ENCODE measurements at regions not wholly inside any gene's neighbourhood (a gene's known extent, or its start where the extent isn't known, plus 50 kb on each side); places are given as distances from the start of the nearest gene placed in this dataset.

DNA sequence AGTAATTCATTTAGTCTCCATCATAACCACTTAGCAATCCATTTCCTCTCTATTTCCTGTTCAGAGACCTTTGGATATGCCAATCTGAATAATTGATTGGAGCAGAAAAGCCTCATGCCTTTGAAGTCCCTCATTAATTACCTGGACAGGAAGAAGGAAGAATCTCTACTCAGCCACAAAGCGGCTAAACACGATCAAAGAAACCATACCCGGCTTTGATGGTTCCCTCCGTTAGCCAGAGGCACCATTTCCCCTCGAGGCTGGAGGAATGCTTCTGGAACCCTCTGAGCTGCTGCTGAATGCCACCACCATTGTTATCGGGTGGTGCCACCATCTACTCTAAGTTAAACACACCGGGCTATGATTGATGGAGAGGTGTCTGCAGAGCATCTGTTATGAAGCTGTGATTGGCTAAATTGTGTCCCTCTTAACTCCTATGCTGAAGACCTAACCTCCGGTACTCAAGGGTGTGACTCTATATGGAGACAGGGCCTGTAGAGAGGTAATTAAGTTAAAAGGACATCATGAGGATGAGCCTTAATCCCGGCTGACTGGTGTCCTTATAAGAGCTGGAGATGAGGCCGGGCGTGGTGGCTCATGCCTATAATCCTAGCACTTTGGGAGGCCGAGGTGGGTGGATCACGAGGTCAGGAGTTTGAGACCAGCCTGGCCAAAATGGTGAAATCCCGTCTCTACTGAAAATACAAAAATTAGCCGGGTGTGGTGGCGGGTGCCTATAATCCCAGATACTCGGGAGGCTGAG is 168.6 kb downstream of the CTTN start:
- no peak overlapping the region for H3K4me3 ChIP-seq (ENCODE audit: low read length)
- no peak overlapping the region for H3K27ac ChIP-seq (ENCODE audit: low read length)
- DNase-seq: no peak
- WGBS (ENCODE audit: insufficient coverage): 76% methylated on average over 10 of the region's 17 CpGs
- H3K27me3 ChIP-seq (ENCODE audit: control insufficient read depth, insufficient read depth, low read length): no peaks in the 10 kb centered on the region
- no peaks in the 10 kb centered on the region for H3K9me3 ChIP-seq (replicated peaks; ENCODE audit: control insufficient read depth, low read depth, low read length)
- peaks cover 17% of the 10 kb centered on the region for H3K4me1 ChIP-seq (ENCODE audit: control insufficient read depth, insufficient read depth, low read length)
- no peaks in the 10 kb centered on the region for H3K36me3 ChIP-seq (ENCODE audit: control insufficient read depth, insufficient read depth, low read length)

DNA sequence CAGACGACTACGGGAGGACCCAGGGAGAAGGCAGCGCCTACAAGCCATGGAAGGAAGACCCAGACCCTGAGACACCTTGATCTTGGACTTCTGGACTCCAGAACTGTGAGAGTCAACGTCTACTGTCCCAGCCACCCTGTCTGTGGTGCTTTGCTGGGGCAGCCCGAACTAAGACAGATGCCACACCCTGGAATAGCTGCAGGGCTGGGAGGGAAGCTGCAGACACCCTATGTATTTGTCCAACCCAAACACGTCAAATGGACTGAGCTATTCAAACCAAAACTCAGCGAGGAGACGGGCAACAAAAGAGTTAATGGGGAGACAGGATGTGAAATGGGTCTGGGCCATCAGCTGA is 169.3 kb downstream of the CTTN start:
- no peak for DNase-seq
- WGBS (ENCODE audit: insufficient coverage): 64% methylated on average over 5 of the region's 8 CpGs
- peak overlapping the region; percentile 81 for H3K27ac ChIP-seq (ENCODE audit: low read length)

DNA sequence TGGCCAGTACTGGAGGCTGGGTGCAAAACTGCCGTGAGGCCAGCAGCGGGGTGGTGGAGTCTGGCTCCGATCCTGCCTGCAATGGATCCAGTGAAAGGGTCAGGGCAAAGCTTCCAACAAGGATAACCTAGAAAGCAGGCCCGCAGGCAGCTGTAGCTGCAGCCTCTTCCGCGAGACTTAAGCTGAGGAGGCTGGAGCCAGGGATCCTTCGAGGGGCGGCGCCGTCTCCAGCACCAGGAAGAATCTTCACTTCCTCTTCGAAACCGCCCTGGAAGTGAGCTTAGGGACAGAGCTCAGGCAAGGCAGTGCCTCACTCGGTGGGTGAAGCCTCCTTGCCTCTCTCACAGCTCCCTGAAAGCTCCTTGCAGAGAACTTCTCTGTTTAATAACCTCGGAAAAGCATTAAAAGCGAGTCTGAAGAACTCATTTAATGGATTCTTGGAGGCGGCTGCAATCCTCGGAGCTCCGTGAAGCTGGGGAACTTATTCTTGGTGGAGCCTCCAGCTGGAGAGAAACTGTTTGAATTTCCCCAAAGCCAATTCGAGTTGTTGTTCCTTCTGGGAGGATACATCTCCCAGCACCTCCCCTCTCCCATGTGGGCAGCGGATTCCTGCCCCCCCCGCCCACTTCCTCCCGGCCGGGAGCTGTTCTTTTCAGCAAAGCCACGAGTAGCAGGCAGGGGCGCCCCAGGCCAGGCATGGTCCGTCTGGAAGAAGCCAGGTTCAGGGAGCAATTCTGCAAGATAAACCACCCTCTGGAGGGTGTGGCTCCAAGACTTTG is 169.9 kb downstream of the CTTN start:
- Histone ChIP-seq H3K4me1 (ENCODE audit: control insufficient read depth, insufficient read depth, low read length) (peaks cover 17% of the 10 kb centered on the region), H3K27ac (ENCODE audit: low read length) (peak overlapping the region; percentile 81), H3K27me3 (ENCODE audit: control insufficient read depth, insufficient read depth, low read length) (no peaks in the 10 kb centered on the region), H3K4me3 (ENCODE audit: low read length) (peak overlapping the region; percentile 38), H3K9me3 (replicated peaks; ENCODE audit: control insufficient read depth, low read depth, low read length) (no peaks in the 10 kb centered on the region), H3K36me3 (ENCODE audit: control insufficient read depth, insufficient read depth, low read length) (no peaks in the 10 kb centered on the region)
- DNase-seq: peak; percentile 82
- 1% methylated on average over 18 of the region's 26 CpGs for WGBS (ENCODE audit: insufficient coverage)

More for the DNA sequence above, 169.3 kb downstream of the CTTN start:
- Histone ChIP-seq H3K27me3 (ENCODE audit: control insufficient read depth, insufficient read depth, low read length) (no peaks in the 10 kb centered on the region), H3K4me1 (ENCODE audit: control insufficient read depth, insufficient read depth, low read length) (peaks cover 17% of the 10 kb centered on the region), H3K9me3 (replicated peaks; ENCODE audit: control insufficient read depth, low read depth, low read length) (no peaks in the 10 kb centered on the region), H3K4me3 (ENCODE audit: low read length) (peak overlapping the region; percentile 38), H3K36me3 (ENCODE audit: control insufficient read depth, insufficient read depth, low read length) (no peaks in the 10 kb centered on the region)

DNA sequence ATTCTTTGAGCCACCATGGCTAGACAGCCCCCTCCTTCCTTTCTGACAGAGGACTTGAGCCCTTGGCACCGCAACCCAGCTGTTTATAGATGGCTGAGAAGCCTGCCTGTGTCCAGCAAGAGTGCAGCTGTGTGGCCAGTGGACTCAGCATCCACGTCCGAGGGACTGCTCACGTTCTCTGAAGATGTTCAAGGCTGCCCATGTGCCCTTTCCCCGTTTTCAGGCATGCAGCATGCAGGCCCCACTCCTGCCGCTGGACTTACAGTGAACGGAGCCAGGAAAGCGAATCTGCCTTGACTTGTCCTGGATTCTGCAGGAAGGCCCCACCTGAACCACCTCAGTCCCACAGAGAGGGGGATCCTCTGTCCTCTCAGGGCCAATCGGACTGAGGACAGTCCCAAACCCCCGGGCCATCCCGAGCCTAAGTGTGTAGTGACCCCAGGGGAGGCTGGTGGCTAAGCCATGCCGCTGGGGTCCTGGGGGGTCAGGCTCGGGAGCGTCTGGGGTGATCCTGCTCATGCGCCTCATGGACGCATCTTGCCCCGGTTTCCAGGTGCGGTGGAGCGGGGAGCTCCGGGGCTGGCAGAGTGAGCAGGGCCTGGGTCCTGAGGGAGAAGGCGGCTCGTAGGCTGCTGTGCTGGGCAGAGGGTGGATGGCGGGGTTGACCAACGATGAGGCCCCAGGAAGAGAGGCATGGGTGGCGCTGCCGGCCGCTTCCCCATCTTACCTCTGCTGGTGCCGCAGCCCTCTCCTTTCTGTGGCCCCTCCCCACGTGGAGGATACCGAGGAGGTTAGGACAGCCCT is 170.7 kb downstream of the CTTN start:
- peak overlapping the region; percentile 20 for H3K27ac ChIP-seq (ENCODE audit: low read length)
- H3K4me3 ChIP-seq (ENCODE audit: low read length): no peak overlapping the region
- 76% methylated on average over 27 of the region's 30 CpGs for WGBS (ENCODE audit: insufficient coverage)

DNA sequence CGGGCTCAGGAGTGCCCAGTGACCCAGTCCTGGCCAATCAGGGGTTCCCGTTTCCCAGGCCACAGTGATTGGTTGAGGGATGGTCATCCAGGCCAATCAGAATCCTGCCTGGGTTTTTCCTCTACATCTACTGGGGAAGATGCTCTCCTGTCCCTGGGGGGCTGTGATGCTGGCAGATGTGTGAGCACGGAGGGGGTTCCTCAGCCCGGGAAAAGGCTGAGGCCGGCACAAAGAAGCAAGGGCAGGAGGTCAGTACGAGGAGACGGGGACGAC is 171.2 kb downstream of the CTTN start:
- H3K4me3 ChIP-seq (ENCODE audit: low read length): no peak overlapping the region
- 70% methylated on average over 6 of the region's 8 CpGs for WGBS (ENCODE audit: insufficient coverage)
- DNase-seq: no peak

More for the DNA sequence above, 170.7 kb downstream of the CTTN start:
- no peaks in the 10 kb centered on the region for H3K9me3 ChIP-seq (replicated peaks; ENCODE audit: control insufficient read depth, low read depth, low read length)
- no peak for DNase-seq
- no peaks in the 10 kb centered on the region for H3K36me3 ChIP-seq (ENCODE audit: control insufficient read depth, insufficient read depth, low read length)
- H3K27me3 ChIP-seq (ENCODE audit: control insufficient read depth, insufficient read depth, low read length): no peaks in the 10 kb centered on the region
- peaks cover 17% of the 10 kb centered on the region for H3K4me1 ChIP-seq (ENCODE audit: control insufficient read depth, insufficient read depth, low read length)

DNA sequence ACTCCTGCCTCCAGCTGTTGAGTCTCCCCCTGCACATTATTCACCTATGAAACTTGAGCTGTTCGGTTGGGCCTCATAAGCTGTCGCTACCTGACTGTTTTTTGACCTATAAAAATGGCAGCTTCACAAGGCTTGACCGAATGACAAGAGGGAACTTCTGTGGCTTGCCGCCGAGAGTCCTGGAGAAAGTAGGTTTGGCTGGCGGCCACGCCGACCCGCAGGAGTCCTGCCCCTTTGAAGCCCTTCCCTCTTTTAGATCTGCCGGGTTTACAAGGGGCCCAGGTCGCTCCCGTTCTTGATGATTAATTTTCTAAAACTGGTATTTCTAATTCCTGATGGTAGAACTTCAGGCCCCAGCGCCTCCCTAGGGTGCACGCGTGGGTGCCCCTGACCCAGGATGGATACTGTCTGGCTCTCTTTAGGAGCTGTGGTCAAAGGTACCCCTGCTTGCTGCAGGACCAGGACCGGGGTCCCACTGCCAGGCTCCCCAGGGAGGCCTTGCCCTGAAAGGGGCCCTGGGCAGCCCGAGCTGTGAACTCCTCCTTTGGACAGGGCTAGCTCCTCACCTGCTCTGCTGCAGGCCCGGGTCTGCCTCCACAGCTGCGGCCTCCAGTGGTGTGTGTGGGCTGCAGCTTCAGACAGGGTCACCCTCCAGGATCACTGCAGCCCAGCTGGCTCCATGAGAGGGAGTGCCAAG is 171.8 kb downstream of the CTTN start:
- no peaks in the 10 kb centered on the region for H3K9me3 ChIP-seq (replicated peaks; ENCODE audit: control insufficient read depth, low read depth, low read length)
- no peak overlapping the region for H3K27ac ChIP-seq (ENCODE audit: low read length)
- H3K27me3 ChIP-seq (ENCODE audit: control insufficient read depth, insufficient read depth, low read length): no peaks in the 10 kb centered on the region
- peaks cover 17% of the 10 kb centered on the region for H3K4me1 ChIP-seq (ENCODE audit: control insufficient read depth, insufficient read depth, low read length)
- no peaks in the 10 kb centered on the region for H3K36me3 ChIP-seq (ENCODE audit: control insufficient read depth, insufficient read depth, low read length)
- H3K4me3 ChIP-seq (ENCODE audit: low read length): no peak overlapping the region
- 74% methylated on average over 11 of the region's 19 CpGs for WGBS (ENCODE audit: insufficient coverage)
- no peak for DNase-seq

More for the DNA sequence above, 171.2 kb downstream of the CTTN start:
- no peaks in the 10 kb centered on the region for H3K9me3 ChIP-seq (replicated peaks; ENCODE audit: control insufficient read depth, low read depth, low read length)
- peaks cover 17% of the 10 kb centered on the region for H3K4me1 ChIP-seq (ENCODE audit: control insufficient read depth, insufficient read depth, low read length)
- H3K27ac ChIP-seq (ENCODE audit: low read length): no peak overlapping the region
- no peaks in the 10 kb centered on the region for H3K36me3 ChIP-seq (ENCODE audit: control insufficient read depth, insufficient read depth, low read length)
- no peaks in the 10 kb centered on the region for H3K27me3 ChIP-seq (ENCODE audit: control insufficient read depth, insufficient read depth, low read length)

DNA sequence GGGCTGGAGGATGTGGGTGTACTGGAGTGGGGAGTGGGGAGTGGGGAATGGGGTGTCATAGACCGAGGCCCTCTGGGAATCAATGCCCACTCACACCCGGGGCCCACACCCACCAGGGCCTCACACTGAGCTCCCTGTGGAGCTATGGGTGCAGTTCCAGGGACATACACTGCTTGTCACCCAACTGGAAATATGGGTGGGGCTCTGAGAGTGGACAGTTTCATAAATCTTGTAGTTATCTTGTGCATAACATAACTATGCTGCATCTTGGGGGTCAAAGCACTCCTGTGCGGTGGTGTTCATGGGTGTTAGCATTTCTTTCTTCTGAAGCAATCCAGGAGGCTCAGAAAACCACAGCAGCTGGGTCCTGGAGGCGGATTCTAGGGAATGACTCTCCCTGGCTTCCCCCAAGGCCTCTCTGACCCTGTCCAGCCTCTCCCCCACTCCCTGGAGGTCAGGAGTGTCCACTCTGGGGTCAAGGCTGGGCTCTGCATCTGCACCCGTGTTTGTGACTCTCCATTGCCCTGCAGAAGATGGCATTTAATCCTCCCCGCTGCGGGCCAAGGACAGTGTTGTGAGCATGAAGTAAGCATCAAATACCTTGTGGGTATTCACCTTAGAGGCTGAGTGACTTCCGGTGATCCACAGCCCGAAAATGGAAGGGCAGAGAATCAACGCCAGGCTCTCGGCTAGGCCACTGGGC is 172.5 kb downstream of the CTTN start:
- 79% methylated on average over 8 of the region's 11 CpGs for WGBS (ENCODE audit: insufficient coverage)
- Histone ChIP-seq H3K36me3 (ENCODE audit: control insufficient read depth, insufficient read depth, low read length) (no peaks in the 10 kb centered on the region), H3K9me3 (replicated peaks; ENCODE audit: control insufficient read depth, low read depth, low read length) (no peaks in the 10 kb centered on the region), H3K27ac (ENCODE audit: low read length) (no peak overlapping the region), H3K4me3 (ENCODE audit: low read length) (no peak overlapping the region), H3K27me3 (ENCODE audit: control insufficient read depth, insufficient read depth, low read length) (peaks cover 3% of the 10 kb centered on the region), H3K4me1 (ENCODE audit: control insufficient read depth, insufficient read depth, low read length) (peaks cover 17% of the 10 kb centered on the region)
- no peak for DNase-seq

DNA sequence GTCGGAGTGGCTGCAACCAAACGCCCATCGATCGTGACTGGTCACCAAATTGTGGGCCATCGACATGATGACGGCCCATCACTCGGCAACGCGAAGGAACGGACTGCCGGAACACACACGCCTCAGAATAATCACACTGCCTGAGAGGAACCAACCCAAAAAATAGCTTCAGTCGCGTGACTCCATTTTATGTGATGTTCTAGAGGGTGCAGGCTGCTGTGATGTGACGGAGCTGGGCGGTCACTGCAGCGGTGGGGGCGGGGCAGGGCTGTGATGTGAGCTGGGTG is 174.6 kb downstream of the CTTN start:
- Histone ChIP-seq H3K36me3 (ENCODE audit: control insufficient read depth, insufficient read depth, low read length) (no peaks in the 10 kb centered on the region), H3K27me3 (ENCODE audit: control insufficient read depth, insufficient read depth, low read length) (peaks cover 3% of the 10 kb centered on the region), H3K9me3 (replicated peaks; ENCODE audit: control insufficient read depth, low read depth, low read length) (no peaks in the 10 kb centered on the region), H3K27ac (ENCODE audit: low read length) (no peak overlapping the region), H3K4me3 (ENCODE audit: low read length) (no peak overlapping the region), H3K4me1 (ENCODE audit: control insufficient read depth, insufficient read depth, low read length) (peaks cover 12% of the 10 kb centered on the region)
- WGBS (ENCODE audit: insufficient coverage): 91% methylated on average over 7 of the region's 18 CpGs
- DNase-seq: no peak

DNA sequence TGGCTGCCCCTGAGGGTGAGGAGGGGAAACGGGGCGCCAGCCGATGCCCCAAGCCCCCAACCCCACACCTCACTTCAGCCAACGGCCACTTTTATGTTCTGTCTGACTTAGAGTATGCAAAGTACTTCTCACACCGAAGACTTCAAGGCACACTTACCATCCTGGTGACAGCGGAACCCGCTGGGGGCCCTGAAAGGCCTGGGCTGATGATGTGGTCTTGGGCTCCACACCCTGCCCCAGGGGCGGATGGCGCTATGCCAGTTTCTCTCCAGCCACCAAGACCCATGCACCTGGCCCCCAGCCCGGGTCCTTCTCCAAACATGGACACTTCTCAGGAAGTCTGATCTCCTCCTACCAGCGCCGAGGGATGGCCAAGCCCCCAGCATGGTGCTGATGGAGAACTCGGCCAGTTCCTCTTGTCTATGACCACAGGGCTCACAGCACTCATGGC is 175.4 kb downstream of the CTTN start:
- DNase-seq: no peak
- no peaks in the 10 kb centered on the region for H3K36me3 ChIP-seq (ENCODE audit: control insufficient read depth, insufficient read depth, low read length)
- no peak overlapping the region for H3K4me3 ChIP-seq (ENCODE audit: low read length)
- WGBS (ENCODE audit: insufficient coverage): 85% methylated on average over 8 of the region's 13 CpGs
- peaks cover 4% of the 10 kb centered on the region for H3K4me1 ChIP-seq (ENCODE audit: control insufficient read depth, insufficient read depth, low read length)
- no peaks in the 10 kb centered on the region for H3K9me3 ChIP-seq (replicated peaks; ENCODE audit: control insufficient read depth, low read depth, low read length)
- no peak overlapping the region for H3K27ac ChIP-seq (ENCODE audit: low read length)
- peaks cover 3% of the 10 kb centered on the region for H3K27me3 ChIP-seq (ENCODE audit: control insufficient read depth, insufficient read depth, low read length)
